A673 (cell line): ENCODE measurements at regions not wholly inside any gene's neighbourhood (a gene's known extent, or its start where the extent isn't known, plus 50 kb on each side); places are given as distances from the start of the nearest gene placed in this dataset.

Experiments
- BruUV-seq: library from RNA; stranded (reverse); fragments of 400-500 nt; replicated peaks from 2 replicates; lab custom pipeline; 2021; lab: Mats Ljungman, UMichigan
- CTCF ChIA-PET: fragments of 300-600 bp; sonication (Branson Sonifier 250); formaldehyde crosslinking; loops from one replicate; lab custom pipeline; 2022; ENCODE audit warnings: antibody characterized with exemption; lab: Charles Lee
- POLR2A ChIA-PET: fragments of 300-600 bp; sonication (Branson Sonifier 250); formaldehyde crosslinking; loops from one replicate; lab custom pipeline; 2022; ENCODE audit warnings: antibody characterized with exemption; ENCODE audit not compliant: low non-redundant PET; lab: Charles Lee
- DNase-seq: peaks from one replicate; pipeline ENCODE4 v3.0.0-alpha.2; 2015; ENCODE audit warnings: low spot score
- H3K27ac ChIP-seq: fragments of 200-600 bp; sonication (generic); 2 replicates; pipeline ENCODE4 v1.5.1; 2016; ENCODE audit warnings: mixed run types, low read depth, mild to moderate bottlenecking, mixed read lengths, antibody characterized with exemption, low read length; ENCODE audit not compliant: poor library complexity, severe bottlenecking
- H3K27me3 ChIP-seq: fragments of 200-600 bp; sonication (generic); replicated peaks from 2 replicates; pipeline ENCODE4 v1.6.1; 2017; ENCODE audit warnings: mixed run types, low read depth, mild to moderate bottlenecking, mixed read lengths, antibody characterized with exemption, low read length; ENCODE audit not compliant: insufficient read depth, poor library complexity
- H3K36me3 ChIP-seq: fragments of 200-600 bp; sonication (generic); 2 replicates; pipeline ENCODE4 v1.6.1; 2016; ENCODE audit warnings: mixed run types, mild to moderate bottlenecking, mixed read lengths, antibody characterized with exemption, low read length; ENCODE audit not compliant: insufficient read depth, poor library complexity, severe bottlenecking
- H3K4me1 ChIP-seq: fragments of 200-600 bp; sonication (generic); 2 replicates; pipeline ENCODE4 v1.6.1; 2017; ENCODE audit warnings: mixed run types, mild to moderate bottlenecking, mixed read lengths, antibody characterized with exemption, low read length; ENCODE audit not compliant: insufficient read depth, poor library complexity, severe bottlenecking
- H3K4me3 ChIP-seq: fragments of 200-600 bp; sonication (generic); 2 replicates; pipeline ENCODE4 v1.5.1; 2016; ENCODE audit warnings: low read depth, mixed run types, mild to moderate bottlenecking, mixed read lengths, low read length; ENCODE audit not compliant: poor library complexity, severe bottlenecking
- H3K9me3 ChIP-seq: fragments of 200-600 bp; sonication (generic); 2 replicates; pipeline ENCODE4 v1.6.1; 2016; ENCODE audit warnings: mixed run types, low read depth, mild to moderate bottlenecking, mixed read lengths, antibody characterized with exemption, low read length; ENCODE audit not compliant: poor library complexity, severe bottlenecking
- EZH2 ChIP-seq: fragments of 200-600 bp; sonication (generic); IDR thresholded peaks from 2 replicates; pipeline ENCODE4 v1.6.1; 2017; ENCODE audit warnings: borderline replicate concordance, low read depth, mild to moderate bottlenecking, mixed read lengths, antibody characterized with exemption, low read length; ENCODE audit not compliant: poor library complexity, severe bottlenecking
- intact Hi-C: fragments of 100-400 bp; cut with micrococcal nuclease; formaldehyde crosslinking; loops from one replicate; pipeline ENCODE4 v1.10.0; 2022; ENCODE audit not compliant: unreplicated experiment
- TF ChIP-seq, protein P1 (sequence below): fragments of 300-800, 200-600 bp; sonication (generic); conservative IDR thresholded peaks from 2 replicates; pipeline ENCODE4 v1.5.1; 2017; ENCODE audit warnings: low read depth, mild to moderate bottlenecking, antibody characterized with exemption, low read length, moderate library complexity, mixed read lengths

DNA sequence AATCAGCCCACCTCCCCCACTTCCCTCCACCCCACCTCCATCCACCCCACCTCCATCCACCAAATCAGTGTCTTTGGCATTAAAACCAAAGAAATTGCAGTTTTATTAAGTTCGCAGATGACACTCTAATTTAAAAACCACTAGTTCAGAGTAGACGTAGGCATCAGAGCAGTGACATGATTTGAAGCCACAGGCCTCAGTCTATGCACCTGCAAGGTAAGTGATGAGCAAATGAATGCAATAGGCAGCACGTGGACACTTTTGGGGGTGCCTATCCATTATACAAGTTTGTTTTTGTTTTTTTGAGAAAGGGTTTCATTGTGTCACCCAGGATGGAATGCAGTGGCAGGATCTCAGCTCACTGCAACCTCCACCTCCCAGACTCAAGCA, 88.0 kb upstream of the TRIM2 start:
- CTCF ChIA-PET = interaction anchor here (0.6 kb wide), 1 partner anchor 31 kb away, joined by 3 read pairs; no protein-coding TSS in a partner anchor

GRCh38 chr4:153116801-153117200, 87.4 kb upstream of the TRIM2 start:
- peaks cover 4% of the 10 kb centered on the region for H3K4me1 ChIP-seq
- intact Hi-C loops = no loop called here
- CTCF ChIA-PET = no interaction called here
- POLR2A ChIA-PET = interaction anchor here (0.5 kb wide), 1 partner anchor 11 kb away, joined by 3 read pairs; no protein-coding TSS in a partner anchor
- no peak for DNase-seq
- no TSS peak for BruUV-seq
- H3K27me3 ChIP-seq = no peaks in the 10 kb centered on the region
- H3K27ac ChIP-seq = no peak overlapping the region
- TF ChIP-seq, protein P1, sequence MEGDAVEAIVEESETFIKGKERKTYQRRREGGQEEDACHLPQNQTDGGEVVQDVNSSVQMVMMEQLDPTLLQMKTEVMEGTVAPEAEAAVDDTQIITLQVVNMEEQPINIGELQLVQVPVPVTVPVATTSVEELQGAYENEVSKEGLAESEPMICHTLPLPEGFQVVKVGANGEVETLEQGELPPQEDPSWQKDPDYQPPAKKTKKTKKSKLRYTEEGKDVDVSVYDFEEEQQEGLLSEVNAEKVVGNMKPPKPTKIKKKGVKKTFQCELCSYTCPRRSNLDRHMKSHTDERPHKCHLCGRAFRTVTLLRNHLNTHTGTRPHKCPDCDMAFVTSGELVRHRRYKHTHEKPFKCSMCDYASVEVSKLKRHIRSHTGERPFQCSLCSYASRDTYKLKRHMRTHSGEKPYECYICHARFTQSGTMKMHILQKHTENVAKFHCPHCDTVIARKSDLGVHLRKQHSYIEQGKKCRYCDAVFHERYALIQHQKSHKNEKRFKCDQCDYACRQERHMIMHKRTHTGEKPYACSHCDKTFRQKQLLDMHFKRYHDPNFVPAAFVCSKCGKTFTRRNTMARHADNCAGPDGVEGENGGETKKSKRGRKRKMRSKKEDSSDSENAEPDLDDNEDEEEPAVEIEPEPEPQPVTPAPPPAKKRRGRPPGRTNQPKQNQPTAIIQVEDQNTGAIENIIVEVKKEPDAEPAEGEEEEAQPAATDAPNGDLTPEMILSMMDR = no peak
- TF ChIP-seq EZH2 = no peak
- no peaks in the 10 kb centered on the region for H3K36me3 ChIP-seq
- no peaks in the 10 kb centered on the region for H3K9me3 ChIP-seq
- no peak overlapping the region for H3K4me3 ChIP-seq

More for the DNA sequence above, 88.0 kb upstream of the TRIM2 start:
- Histone ChIP-seq H3K27ac (peak overlapping the region; percentile 48), H3K9me3 (no peaks in the 10 kb centered on the region), H3K27me3 (no peaks in the 10 kb centered on the region), H3K36me3 (no peaks in the 10 kb centered on the region), H3K4me3 (no peak overlapping the region), H3K4me1 (peaks cover 4% of the 10 kb centered on the region)
- POLR2A ChIA-PET = no interaction called here
- no TSS peak for BruUV-seq
- no peak for DNase-seq
- TF ChIP-seq, protein P1 = no peak
- TF ChIP-seq EZH2 = no peak
- intact Hi-C loops = no loop called here

DNA sequence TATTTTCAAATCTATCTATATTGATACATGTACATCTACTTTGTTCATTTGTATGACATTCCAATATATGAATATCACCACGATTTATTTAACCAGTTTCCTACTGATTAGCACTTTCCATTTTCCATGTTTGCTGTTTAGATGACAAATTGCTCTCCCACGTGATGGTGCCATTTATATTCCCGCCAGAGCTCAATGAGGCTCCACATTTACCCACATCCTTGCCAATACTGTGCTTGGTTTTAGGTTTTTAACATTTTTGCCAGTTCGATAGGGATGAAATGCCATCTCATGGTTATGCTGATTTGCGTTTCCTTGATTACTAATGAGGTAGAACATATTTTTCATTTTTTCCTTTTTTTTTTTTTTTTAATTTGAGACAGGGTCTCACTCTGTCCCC, 86.7 kb upstream of the TRIM2 start:
- ChIA-PET CTCF (interaction anchor here (0.7 kb wide), 1 partner anchor 34 kb away, joined by 4 read pairs; no protein-coding TSS in a partner anchor), POLR2A (interaction anchor here (0.5 kb wide), 1 partner anchor 10 kb away, joined by 3 read pairs; no protein-coding TSS in a partner anchor)
- Histone ChIP-seq H3K4me3 (no peak overlapping the region), H3K9me3 (no peaks in the 10 kb centered on the region), H3K36me3 (no peaks in the 10 kb centered on the region), H3K27me3 (no peaks in the 10 kb centered on the region), H3K27ac (no peak overlapping the region), H3K4me1 (peaks cover 4% of the 10 kb centered on the region)
- intact Hi-C loops = no loop called here
- TF ChIP-seq, protein P1 = no peak
- no peak for TF ChIP-seq EZH2
- DNase-seq = no peak
- no TSS peak for BruUV-seq
